ENCODE measurements at regions not wholly inside any gene's neighbourhood (a gene's known extent, or its start where the extent isn't known, plus 50 kb on each side); places are given as distances from the start of the nearest gene placed in this dataset.
"Not testable (repeated sequence)": the region's sequence is repeated elsewhere in the genome, so short reads cannot be mapped to it uniquely, and the experiment has no call there.

DNA sequence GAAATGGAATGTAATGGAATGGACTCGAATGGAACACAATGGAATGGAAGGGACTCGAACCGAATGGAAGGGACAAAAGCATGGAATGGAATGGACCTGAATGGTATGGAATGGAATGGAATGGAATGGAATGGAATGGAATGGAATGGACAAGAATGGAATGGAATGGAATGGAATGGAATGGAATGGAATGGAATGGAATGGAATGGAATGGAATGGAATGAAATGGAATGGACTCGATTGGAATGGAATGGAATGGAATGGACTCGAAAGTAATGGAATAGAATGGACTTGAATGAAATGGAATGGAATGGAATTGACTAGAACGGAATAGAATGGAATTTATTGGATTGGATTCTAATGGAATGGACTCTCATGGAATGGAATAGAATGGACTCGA is 245.5 kb downstream of the CCT8L2 start:
- no CpG with 5 or more reads among the region's 7 CpGs for WGBS, 4 donors

DNA sequence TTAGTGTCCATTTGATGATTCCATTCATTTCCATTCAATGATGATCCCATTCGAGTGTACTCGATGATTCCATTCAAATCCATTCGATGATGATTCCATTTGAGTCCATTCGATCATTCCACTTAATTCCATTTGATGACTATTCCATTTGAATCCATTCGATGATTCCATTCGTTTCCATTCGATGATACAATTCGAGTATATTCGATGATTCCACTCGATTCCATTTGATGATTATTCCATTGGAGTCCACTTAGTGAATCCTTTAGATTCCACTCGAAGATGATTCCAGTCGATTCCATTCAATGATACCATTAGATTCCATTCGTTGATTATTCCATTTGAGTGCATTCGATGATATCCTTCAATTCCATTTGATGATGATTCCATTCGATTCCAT is 277.0 kb downstream of the CCT8L2 start:
- H3K27ac ChIP-seq; H3K36me3 ChIP-seq (replicated peaks in 1 of 2); H3K4me1 ChIP-seq (replicated peaks in 1 of 2); H3K4me3 ChIP-seq; DNase-seq; intact Hi-C loops (cut with DNase I); H3K9me3 ChIP-seq (replicated peaks in 1 of 3); H3K27me3 ChIP-seq: not testable (repeated sequence)
- WGBS, 4 donors: 67 to 75% (median 69%) methylated on average over 6 to 15 of the region's 15 CpGs; no CpG with 5 or more reads in 1 of the 4 donors

More for the DNA sequence above, 245.5 kb downstream of the CCT8L2 start:
- H3K27me3 ChIP-seq; intact Hi-C loops (cut with DNase I); DNase-seq; H3K27ac ChIP-seq; H3K36me3 ChIP-seq (replicated peaks in 1 of 2); H3K9me3 ChIP-seq (replicated peaks in 1 of 3); H3K4me1 ChIP-seq (replicated peaks in 1 of 2); H3K4me3 ChIP-seq: not testable (repeated sequence)

Small RNAs in the stretch of these regions (small RNA-seq; reads per million reads assigned to genes)
- 0 reads per million in 2 donors for gene AC137499.1
